ENCODE measurements at regions not wholly inside any gene's neighbourhood (a gene's known extent, or its start where the extent isn't known, plus 50 kb on each side); places are given as distances from the start of the nearest gene placed in this dataset.
"Not testable (repeated sequence)": the region's sequence is repeated elsewhere in the genome, so short reads cannot be mapped to it uniquely, and the experiment has no call there.

DNA sequence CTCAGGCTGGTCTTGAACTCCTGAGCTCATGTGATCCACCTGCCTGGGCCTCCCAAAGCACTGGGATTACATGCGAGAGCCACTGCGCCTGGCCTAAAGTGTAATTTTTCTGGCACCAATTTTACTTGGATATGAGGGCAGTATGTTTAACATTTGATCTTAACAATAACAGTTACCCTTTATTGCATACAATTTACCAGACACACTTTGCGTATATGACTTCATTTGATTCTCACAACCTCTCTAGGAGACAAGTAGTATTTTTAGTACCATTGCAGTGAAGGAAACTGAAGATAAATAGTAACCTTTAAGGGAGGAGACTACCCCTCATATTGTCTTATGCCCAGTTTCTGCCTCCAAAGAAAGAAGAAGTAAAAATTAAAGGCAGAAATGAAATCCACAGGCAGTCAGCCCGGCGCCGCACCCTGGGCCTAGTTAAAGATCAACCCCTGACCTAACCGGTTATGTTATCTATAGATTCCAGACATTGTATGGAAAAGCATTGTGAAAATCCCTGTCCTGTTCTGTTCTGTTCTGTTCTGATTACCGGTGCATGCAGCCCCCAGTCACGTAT is 54.0 kb downstream of the CYP26A1 start:
- DNase-seq (ENCODE audit: low read depth), result not testable (repeated sequence)

DNA sequence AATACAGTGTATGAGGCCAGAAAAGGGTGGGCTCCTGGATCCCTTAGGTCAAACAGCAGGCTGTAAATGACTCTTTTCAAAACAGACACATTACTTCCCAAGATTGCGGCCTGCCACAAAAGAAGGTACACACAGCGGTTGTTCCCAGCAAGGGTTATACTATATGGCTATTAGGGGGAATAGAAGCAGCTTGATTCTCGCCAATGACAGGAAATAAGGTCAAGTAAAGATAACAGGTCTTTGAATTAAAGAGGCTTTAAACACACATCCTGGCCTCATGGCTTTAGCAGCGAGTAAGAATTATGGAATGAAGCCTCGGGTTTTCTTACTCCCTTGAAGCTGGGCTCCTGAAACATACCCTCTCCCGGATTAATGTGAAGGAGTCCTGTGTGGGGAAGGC is 58.3 kb downstream of the CYP26A1 start:
- DNase-seq (ENCODE audit: low read depth), result no peak

DNA sequence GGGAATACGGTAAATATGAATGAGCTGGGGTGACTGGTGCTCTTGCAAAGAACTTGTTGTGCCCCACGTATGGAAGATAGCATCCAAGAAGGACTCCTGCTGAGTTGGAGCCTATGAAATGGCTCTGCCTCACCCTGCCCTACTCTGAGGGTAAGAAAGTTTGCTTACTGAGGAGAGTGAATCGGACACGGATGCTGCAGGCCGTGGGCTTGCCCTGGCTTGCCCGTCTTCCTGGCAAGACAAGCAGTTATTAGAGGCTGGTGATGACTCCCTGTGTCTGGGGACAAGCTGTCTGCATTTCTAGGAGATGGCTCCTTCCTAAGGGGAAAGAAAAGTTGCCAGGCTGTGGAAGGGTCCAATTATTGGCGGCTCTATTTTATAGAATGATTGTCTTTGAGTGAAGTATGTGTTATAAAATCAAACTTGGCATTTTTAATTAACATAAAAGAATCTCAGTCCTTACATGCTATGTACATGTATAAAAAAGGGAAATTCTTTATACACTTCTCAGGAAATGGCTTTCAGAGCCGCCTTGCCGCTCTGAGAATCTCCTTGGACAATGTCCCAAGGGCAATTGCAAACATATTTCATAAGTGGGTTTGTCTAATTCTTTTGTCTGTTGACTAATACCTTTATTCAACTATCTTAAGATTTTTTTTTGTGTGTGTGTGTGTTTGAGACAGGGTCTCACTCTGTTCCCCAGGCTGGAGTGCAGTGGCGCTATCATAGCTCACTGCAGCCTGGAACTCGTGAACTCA is 64.6 kb downstream of the CYP26A1 start:
- DNase-seq (ENCODE audit: low read depth), result no peak

DNA sequence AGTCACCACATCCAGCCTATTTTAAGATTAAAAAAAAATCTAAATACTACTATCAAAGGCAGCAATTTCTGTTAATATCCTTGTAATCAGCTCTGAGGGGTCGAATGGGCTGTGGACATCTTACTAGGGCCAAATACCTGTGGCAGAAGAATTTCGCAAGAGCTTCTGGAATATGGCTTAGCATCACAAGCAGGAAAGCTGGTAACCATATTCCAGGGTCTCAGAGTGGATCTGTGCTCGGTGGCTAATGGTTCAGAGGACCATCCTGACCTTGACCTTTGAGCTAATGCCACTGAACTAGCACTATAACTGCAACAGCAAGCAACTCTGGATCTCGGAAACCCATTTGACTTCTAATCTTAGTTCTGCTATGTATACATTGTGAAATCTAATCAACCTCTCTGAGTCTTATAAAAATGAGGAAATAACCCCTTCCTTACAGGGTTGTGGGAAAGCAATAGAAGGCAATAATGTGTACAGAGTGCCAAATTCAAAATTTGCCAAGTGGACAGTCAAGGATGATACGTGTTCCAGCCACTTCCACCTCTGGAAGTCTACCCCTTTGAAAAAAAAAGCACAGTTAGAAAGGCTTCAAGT is 65.5 kb downstream of the CYP26A1 start:
- no peak for DNase-seq (ENCODE audit: low read depth)

DNA sequence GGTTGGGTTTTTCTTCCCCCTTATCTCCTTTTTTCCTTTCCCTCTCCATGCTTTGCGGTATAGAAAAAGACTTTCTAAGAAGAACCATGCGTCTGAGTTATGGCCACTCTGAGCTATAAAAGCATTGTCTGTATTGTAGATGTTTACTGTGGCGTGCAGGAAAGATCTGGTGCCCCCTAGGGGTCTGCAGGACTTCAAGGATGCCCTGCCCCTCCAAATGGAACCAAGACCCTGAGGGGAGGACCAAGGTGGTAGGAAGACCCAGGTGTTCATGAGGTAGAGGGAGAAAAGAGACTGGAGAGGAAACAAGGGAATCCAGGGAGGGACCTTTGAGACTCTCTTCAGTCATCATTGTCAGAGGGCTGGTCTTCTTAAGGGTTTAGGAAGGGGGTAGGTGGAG is 68.8 kb downstream of the CYP26A1 start:
- no peak for DNase-seq (ENCODE audit: low read depth)

DNA sequence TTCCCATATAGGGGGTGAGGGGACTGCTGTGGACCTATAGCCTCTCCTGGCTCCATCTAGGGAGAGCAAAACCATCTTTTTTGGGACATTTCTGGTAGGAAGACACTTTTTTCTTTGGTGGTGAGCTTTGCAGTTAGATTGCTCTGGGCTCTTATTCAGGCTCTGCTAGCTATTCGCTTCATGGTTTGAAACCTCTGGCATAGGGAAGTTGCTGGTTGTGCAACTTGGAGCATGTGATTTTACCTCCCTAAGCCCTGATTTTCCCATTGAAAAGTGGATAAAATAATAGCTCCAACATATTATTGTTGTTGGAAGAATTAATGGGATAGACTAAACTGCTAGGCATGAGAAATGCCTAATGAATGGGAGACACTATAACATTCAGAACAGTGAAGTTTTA is 69.6 kb downstream of the CYP26A1 start:
- DNase-seq (ENCODE audit: low read depth), result no peak

DNA sequence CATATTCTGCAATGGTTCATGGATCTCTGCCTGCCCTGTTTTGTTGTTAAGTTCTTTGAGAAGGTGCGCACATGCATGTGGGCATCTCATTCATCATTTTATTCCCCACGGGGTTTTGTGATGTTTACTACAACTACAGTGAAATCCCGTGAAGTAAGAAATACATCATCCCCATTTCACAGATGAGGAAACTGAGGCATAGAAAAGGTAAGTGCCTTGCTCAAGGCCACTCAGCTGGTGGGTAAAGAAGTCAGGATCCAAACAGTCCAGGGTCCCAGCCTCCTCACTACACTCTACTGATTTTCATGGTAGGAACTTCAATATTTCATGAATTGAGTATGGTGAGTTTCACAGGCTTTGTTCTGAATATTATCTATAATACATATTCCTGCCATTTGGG is 72.6 kb downstream of the CYP26A1 start:
- no peak for DNase-seq (ENCODE audit: low read depth)

DNA sequence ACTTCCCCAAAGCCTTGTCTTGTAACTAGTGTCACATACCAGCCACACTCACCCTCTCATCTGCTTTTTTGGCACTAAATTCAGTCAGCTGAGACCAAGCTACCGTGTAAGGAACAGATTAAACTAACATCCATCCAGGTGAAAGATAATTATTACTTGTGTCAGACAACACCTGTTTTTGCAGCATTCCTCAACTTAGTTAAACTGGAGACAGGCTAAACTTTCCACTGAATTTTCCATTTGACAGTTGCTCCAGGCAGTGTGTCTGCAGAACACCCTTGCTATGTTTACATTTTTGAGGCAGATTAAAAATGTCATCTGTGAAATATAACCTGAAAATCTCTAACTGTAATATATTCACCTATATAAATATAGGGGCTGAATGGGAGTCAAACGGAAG is 73.6 kb downstream of the CYP26A1 start:
- DNase-seq (ENCODE audit: low read depth), result no peak

DNA sequence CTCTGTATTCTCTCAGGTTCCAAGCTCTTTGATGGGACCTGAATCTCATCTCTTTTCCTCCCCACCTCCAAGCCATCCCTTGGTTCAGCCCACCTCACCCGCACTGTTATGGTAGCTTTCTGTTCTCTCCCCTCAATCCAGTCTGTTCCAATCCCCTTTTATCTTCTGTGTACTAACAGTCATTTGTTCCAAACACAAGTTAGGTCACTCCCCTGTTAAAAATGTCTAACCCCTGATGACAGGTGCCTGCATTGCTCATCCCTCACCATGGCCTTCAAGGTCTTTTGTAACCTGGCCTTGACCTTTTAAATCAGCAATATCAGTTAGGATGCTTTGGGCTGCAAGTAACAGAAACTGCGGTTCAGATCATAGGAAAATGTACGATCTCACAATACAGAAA is 74.8 kb downstream of the CYP26A1 start:
- no peak for DNase-seq (ENCODE audit: low read depth)

DNA sequence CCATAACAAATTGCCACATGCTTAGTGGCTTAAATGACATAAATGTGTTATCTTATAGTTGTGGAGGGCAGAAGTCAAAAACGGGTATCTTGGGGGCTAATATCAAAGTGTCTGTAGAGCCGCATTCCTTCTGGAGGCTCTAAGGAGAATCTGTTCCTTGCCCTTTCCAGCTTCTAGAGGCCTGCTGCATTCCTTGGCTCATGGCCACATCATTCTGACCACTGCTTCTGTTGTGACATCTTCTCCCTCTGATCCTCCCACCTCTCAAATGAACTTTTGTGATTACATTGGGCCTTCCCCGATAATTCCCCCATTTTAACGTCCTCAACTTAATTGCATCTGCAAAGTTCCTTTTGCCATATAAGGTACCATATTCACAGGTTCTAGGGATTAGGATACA is 76.1 kb downstream of the CYP26A1 start:
- DNase-seq (ENCODE audit: low read depth), result peak; percentile 44

DNA sequence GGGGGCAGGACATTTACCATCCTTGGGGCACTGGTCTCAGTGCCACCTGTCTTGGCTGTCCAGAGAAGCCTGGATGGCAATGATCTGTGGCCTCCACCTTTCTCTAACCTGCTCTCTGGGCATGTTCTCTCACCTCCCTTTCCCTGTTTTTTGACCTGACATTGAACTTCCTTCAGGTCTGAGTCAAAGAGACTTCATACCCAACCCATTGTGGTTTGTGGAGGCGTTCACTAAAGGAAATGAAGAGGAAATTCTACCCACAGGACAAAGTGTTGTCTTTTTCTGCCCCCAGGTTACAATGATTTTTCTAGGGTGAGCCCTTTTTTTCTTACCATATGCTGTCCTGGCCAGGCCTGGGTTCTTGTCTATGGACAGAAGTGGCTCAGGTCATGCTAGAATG is 76.6 kb downstream of the CYP26A1 start:
- peak; percentile 92 for DNase-seq (ENCODE audit: low read depth)

DNA sequence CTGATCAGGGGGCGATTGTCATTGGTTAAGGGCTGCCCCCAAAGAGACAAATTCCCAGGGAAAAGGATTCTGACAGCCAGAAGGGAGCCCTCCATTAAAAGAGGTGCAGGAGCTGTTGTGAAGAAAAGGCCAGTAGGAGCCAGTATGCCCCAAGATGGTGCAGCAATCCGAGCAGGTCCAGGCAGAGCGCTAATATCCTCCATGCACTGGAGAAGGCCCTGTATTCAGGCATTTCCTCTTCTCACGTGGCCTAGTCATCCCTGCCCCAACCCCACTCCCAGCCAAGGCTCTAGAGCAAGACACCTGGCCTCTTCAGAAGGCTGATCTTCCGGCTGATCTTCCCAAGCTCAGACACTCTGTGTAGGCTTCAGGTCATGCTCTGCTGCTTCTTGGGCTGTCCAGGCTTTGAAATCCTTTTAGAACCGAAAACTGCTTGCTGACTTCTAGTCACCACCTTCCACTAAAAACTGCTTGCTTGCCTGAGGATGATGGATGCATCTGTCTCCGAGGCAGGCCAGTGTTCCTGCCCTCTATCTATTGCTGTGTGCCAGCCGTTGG is 77.4 kb downstream of the CYP26A1 start:
- DNase-seq (ENCODE audit: low read depth), result peak; percentile 20

DNA sequence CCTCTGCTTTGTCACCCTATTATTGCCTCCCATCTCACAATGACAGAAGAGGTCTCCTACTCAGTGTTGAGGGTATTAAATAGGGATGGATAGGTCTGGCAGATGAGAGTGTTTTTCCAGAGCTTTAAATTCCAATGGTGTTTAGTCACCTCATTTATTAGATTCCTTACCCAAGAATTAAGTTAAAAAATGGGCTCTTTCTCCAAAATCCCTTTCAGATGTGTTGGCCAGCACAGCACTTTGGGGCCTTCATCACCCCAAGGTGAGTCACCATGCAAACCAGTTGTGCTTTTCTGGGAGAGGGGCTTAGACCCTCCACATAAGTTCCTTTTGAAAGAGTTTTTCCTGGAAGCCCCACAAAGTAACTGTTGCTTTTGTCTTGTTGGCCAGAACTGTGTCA is 78.4 kb downstream of the CYP26A1 start:
- DNase-seq (ENCODE audit: low read depth), result peak; percentile 87

DNA sequence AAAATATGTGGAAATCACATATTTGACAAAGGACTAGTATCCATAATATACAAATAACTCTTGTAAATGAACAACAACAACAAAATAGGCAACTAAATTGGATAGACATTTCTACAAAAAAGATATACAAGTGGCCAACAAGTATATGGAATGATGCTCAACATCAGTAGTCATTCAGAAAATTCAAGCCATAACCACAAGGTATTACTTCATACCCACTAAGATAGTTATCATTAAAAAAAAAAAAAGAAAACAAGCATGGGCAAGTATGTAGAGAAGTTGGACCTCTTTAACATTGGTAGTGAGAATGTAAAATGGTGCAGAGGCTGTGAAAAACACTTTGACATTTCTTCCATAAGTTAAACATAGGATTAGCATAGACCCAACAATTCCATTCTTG is 80.8 kb downstream of the CYP26A1 start:
- DNase-seq (ENCODE audit: low read depth), result peak; percentile 28

DNA sequence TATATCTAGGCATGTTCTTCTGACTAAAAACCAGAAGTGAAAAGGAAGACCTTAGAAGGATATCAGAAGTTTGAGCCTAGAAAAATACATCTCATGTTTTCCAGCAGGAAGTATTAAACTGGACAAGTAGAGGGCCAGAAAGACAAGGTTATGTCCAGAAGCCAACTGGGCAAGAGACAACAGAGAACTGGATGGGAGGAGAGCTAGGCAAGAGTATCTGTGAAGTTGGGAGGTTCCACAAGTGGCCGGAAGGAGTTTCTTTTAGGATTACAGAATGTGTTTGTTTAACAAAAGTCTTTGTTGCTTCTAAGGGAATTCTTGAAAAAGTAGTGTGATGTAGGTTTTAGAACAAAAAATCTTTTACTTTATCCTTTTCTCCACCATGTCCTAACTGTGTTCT is 86.4 kb downstream of the CYP26A1 start:
- no peak for DNase-seq (ENCODE audit: low read depth)

DNA sequence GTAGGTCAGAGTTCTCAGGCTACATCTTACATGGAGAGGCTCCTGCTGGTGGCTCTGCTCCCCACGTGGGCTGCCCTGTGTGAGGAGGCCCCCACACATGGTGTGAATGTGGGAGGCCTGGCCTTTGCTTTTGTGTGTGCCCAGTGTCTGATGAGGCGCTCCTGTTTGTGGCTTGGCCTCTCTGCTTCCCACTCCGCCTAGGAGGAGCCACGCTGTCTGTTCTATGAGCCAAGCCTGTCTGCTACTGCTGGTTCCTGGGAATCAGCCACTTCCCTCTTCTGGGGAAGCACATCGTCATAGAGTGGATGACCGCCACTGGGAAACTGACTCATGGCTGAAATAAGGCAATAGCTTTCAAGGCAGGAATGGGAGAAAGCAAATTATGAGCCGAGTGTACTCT is 87.1 kb downstream of the CYP26A1 start:
- peak; percentile 93 for DNase-seq (ENCODE audit: low read depth)

DNA sequence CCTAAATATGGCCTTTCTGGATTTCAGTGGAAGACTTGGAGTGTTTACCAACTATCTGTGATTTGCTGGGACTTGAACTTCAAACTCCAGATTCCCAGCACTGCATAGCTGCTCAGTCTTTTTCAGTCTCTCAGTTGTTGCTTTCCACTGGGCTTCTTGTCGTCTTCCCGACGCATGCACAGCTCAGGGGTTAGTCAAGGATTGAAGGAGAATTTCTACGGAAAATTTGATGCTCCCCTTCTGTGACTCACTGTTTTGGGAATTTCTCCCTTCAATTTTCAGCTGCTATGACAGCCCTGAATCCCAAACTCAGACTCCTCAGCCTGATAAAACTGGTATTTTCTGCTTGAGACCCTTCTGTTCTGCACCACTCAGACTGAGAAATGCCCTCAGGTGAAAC is 91.7 kb downstream of the CYP26A1 start:
- peak; percentile 65 for DNase-seq (ENCODE audit: low read depth)

DNA sequence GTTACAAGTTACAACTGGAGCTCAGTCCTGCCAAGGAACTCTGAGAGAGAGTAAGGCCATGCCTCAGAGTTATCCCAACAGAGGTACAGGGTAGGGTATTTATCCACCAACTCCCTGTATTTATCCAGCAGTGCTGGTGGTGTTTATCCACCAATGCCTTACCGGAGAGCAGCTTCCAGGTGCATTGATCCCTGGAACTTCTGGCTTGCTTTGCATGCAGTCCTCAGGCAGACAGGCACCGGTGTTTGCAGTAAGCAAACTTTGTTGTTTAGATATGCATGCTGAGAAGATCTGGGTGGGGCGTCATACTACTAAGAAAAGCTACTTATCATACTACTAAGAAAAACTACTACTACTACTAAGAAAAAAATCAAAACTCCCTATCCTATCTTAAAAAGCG is 92.4 kb downstream of the CYP26A1 start:
- no peak for DNase-seq (ENCODE audit: low read depth)

DNA sequence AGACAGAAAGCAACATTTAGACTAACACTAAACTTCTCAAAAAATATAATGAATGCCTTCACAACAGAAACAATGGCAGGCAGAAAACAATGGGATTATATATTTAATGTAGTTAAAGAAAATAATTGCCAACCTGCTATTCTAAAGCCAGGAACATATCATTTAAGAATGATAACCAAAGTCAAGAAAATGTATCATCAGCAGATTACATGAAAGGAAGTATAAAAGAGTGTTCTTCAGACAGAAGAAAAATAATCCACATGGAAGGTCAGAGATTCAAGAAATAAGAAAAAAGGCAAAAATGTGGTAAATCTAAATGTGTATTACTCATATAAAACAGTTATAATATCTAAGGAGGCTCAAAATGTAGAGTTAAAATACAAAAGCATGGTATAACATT is 98.1 kb downstream of the CYP26A1 start:
- no peak for DNase-seq (ENCODE audit: low read depth)

DNA sequence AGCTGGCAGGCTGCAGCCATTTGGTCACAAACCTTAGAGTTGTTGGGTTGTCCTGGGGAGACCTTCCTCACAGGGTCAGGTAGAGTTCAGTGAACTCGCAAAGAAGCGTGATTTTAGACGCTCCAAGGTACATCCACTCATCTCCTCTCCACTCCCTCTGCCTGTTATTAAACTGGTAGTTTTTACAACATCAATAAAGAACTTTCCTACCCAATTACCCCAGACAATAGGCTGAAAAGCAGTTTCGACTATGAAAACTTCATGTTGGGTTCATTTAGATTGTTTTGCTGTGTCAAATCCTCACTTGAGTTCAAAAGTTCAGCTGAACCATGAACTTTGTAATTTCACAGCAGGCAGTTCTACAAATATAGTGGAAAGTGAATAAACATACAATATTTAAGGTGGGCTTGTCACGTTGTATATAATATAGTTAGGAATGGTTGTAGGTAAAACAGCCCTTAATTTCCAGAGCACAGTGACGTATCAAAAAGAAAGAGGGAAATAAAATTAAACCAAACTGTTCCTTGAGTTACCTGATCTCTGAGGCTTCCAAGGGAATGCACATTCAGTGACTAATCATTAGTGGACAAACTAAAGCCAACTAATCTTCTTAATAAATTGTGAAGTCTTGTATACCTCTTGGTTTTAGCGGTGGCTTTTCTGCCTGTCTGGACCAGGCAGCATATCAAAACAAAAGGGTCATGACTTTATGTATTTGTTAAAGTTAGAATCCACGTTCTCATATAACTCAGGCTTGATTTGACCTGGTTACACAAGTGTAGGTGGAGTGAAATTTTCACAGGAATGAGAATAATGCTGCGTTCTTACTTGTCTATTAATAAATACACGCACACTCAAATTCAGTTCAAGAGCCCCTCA is 100.5 kb downstream of the CYP26A1 start:
- DNase-seq (ENCODE audit: low read depth), result no peak

DNA sequence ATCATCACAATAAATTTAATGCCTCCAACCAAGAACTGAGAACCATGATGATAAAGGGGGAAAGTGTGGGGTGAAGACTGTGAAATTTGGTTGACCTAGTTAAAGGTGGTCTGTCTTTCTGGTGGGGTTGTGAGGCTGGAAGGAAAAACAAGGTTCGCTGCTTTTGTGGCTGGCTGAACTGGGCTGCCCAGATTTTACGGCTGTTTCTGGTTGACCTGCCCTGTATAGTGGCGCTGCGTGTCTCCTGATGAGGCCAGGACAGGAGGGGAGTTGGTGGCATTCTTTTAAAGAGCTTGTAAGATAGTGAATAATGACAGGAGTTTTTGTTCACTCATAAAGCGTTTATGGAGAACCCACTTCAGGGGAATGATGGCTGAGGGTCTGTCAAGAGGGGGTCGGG is 101.8 kb downstream of the CYP26A1 start:
- no peak for DNase-seq (ENCODE audit: low read depth)

DNA sequence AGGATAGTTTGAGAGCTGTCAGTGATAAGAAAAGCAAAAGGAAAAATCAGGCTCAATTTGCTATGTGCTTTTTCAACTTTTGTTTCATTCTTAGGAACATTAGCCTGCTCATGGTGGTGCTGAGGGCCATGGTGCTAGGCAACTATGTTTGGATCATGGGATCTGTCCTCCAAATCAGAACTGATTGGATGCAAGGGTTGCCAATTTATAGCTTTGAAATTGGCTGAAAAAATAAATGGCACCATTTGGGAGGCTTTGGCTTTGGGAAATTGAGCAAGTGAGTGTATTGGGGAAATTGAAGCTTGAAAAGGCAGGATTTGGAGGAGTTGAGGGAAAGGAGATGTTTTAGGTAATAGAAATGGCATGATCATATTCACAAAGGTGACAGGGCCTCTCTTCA is 103.8 kb downstream of the CYP26A1 start:
- DNase-seq (ENCODE audit: low read depth), result no peak
